ENCODE measurements at regions not wholly inside any gene's neighbourhood (a gene's known extent, or its start where the extent isn't known, plus 50 kb on each side); places are given as distances from the start of the nearest gene placed in this dataset.

DNA sequence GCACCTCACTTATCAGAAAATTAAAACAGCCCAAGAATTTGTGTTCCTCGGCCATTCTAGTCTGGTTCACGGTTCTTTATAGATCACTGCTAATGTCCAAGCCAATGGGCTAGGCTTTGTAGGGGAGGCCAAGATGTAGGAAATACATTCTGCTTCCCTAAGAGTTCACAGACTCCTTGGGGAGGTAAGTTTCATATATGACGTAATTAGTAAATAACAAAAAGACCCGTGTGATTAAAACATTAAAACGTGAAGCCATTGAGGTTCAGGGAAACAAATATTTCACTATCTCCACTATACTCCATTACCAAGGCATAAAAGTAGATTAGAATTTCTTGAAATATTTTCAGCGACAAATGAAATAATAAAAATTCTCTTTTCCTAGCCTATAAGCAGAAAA lies 272.5 kb upstream of the KLHL29 start:
- H3K9me3 Mint-ChIP-seq: peaks cover 3 to 7% of the 10 kb centered on the region in 2 donors

GRCh38 chr2:23114299-23114698 lies 270.7 kb upstream of the KLHL29 start:
- no peaks in the 10 kb centered on the region for H3K27me3 Mint-ChIP-seq (ENCODE audit: low read depth in 2 of 2)
- H3K9me3 Mint-ChIP-seq: peaks cover 0 to 4% of the 10 kb centered on the region in 2 donors
- intact Hi-C loops (cut with micrococcal nuclease): no loop called here

More for the DNA sequence above, 272.5 kb upstream of the KLHL29 start:
- Histone ChIP-seq H3K4me1 (ENCODE audit: control insufficient read depth, insufficient read depth, low read length) (no peaks in the 10 kb centered on the region), H3K4me3 (ENCODE audit: low read length) (no peak overlapping the region), H3K27ac (ENCODE audit: low read length) (no peak overlapping the region), H3K27me3 (ENCODE audit: control insufficient read depth, insufficient read depth, low read length) (no peaks in the 10 kb centered on the region), H3K9me3 (ENCODE audit: control insufficient read depth, insufficient read depth, low read length) (no peaks in the 10 kb centered on the region), H3K36me3 (ENCODE audit: control insufficient read depth, insufficient read depth, low read length) (no peaks in the 10 kb centered on the region)
- no peak for ATAC-seq
- Mint-ChIP-seq H3K4me3 (no peak overlapping the region), H3K4me1 (no peaks in the 10 kb centered on the region), H3K36me3 (no peaks in the 10 kb centered on the region), H3K27ac (no peak overlapping the region), H3K27me3 (ENCODE audit: low read depth in 2 of 2) (no peaks in the 10 kb centered on the region)
- 76% methylated on average over 2 of the region's 6 CpGs for WGBS (ENCODE audit: insufficient coverage)
- TF ChIP-seq, protein P1, sequence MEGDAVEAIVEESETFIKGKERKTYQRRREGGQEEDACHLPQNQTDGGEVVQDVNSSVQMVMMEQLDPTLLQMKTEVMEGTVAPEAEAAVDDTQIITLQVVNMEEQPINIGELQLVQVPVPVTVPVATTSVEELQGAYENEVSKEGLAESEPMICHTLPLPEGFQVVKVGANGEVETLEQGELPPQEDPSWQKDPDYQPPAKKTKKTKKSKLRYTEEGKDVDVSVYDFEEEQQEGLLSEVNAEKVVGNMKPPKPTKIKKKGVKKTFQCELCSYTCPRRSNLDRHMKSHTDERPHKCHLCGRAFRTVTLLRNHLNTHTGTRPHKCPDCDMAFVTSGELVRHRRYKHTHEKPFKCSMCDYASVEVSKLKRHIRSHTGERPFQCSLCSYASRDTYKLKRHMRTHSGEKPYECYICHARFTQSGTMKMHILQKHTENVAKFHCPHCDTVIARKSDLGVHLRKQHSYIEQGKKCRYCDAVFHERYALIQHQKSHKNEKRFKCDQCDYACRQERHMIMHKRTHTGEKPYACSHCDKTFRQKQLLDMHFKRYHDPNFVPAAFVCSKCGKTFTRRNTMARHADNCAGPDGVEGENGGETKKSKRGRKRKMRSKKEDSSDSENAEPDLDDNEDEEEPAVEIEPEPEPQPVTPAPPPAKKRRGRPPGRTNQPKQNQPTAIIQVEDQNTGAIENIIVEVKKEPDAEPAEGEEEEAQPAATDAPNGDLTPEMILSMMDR (IDR thresholded peaks at IDR 0.05): no peak
- intact Hi-C loops (cut with micrococcal nuclease): no loop called here
- no peak for DNase-seq

DNA sequence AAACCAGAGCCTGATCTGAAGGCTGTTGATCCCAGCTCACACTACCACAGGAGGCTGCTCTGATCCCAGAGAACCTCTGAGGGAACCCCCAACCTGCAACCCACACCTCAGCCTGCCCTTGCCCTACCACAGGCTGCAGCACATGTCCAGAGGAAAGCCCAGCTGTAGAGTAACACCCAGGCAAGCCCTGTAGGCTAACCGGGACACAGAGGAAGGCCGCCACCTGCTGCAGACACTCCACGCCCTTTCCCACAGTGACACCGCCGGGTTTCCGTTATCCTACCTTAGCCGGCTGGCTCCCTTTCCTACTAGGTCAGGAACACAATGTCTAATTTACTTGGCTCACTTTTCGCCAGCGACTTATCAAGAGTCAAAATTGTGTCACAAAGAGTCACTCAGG lies 266.7 kb upstream of the KLHL29 start:
- H3K27ac Mint-ChIP-seq: no peak overlapping the region
- intact Hi-C loops (cut with micrococcal nuclease): no loop called here
- DNase-seq: no peak

More at GRCh38 chr2:23114299-23114698, 270.7 kb upstream of the KLHL29 start:
- H3K36me3 Mint-ChIP-seq: no peaks in the 10 kb centered on the region
- no peak overlapping the region for H3K27ac ChIP-seq (ENCODE audit: low read length)
- H3K9me3 ChIP-seq (ENCODE audit: control insufficient read depth, insufficient read depth, low read length): no peaks in the 10 kb centered on the region
- no peak for DNase-seq
- WGBS (ENCODE audit: insufficient coverage): no CpG with 5 or more reads among the region's 1 CpG
- H3K4me3 Mint-ChIP-seq: no peak overlapping the region
- TF ChIP-seq, protein P1 (IDR thresholded peaks at IDR 0.05): no peak
- ATAC-seq: no peak
- H3K36me3 ChIP-seq (ENCODE audit: control insufficient read depth, insufficient read depth, low read length): no peaks in the 10 kb centered on the region
- H3K4me1 Mint-ChIP-seq: no peaks in the 10 kb centered on the region
- H3K4me1 ChIP-seq (ENCODE audit: control insufficient read depth, insufficient read depth, low read length): no peaks in the 10 kb centered on the region
- no peak overlapping the region for H3K27ac Mint-ChIP-seq
- no peak overlapping the region for H3K4me3 ChIP-seq (ENCODE audit: low read length)
- H3K27me3 ChIP-seq (ENCODE audit: control insufficient read depth, insufficient read depth, low read length): no peaks in the 10 kb centered on the region

GRCh38 chr2:23118894-23119293 lies 266.1 kb upstream of the KLHL29 start:
- Mint-ChIP-seq H3K4me3 (no peak overlapping the region), H3K9me3 (peaks cover 0 to 6% of the 10 kb centered on the region in 2 donors), H3K27me3 (ENCODE audit: low read depth in 2 of 2) (no peaks in the 10 kb centered on the region), H3K4me1 (no peaks in the 10 kb centered on the region), H3K27ac (no peak overlapping the region), H3K36me3 (no peaks in the 10 kb centered on the region)
- 94% methylated on average over 11 of the region's 11 CpGs for WGBS (ENCODE audit: insufficient coverage)
- ATAC-seq: no peak
- no peaks in the 10 kb centered on the region for H3K36me3 ChIP-seq (ENCODE audit: control insufficient read depth, insufficient read depth, low read length)
- TF ChIP-seq, protein P1 (IDR thresholded peaks at IDR 0.05): no peak
- no peak for DNase-seq
- intact Hi-C loops (cut with micrococcal nuclease): no loop called here
- H3K9me3 ChIP-seq (ENCODE audit: control insufficient read depth, insufficient read depth, low read length): no peaks in the 10 kb centered on the region
- H3K27ac ChIP-seq (ENCODE audit: low read length): no peak overlapping the region
- no peaks in the 10 kb centered on the region for H3K27me3 ChIP-seq (ENCODE audit: control insufficient read depth, insufficient read depth, low read length)
- no peaks in the 10 kb centered on the region for H3K4me1 ChIP-seq (ENCODE audit: control insufficient read depth, insufficient read depth, low read length)
- no peak overlapping the region for H3K4me3 ChIP-seq (ENCODE audit: low read length)

More for the DNA sequence above, 266.7 kb upstream of the KLHL29 start:
- Mint-ChIP-seq H3K4me1 (no peaks in the 10 kb centered on the region), H3K4me3 (no peak overlapping the region), H3K27me3 (ENCODE audit: low read depth in 2 of 2) (no peaks in the 10 kb centered on the region), H3K9me3 (peaks cover under 1 to 5% of the 10 kb centered on the region in 2 donors), H3K36me3 (no peaks in the 10 kb centered on the region)
- no peaks in the 10 kb centered on the region for H3K4me1 ChIP-seq (ENCODE audit: control insufficient read depth, insufficient read depth, low read length)
- H3K27ac ChIP-seq (ENCODE audit: low read length): no peak overlapping the region
- TF ChIP-seq, protein P1 (IDR thresholded peaks at IDR 0.05): no peak
- no peaks in the 10 kb centered on the region for H3K36me3 ChIP-seq (ENCODE audit: control insufficient read depth, insufficient read depth, low read length)
- no peak for ATAC-seq
- no peaks in the 10 kb centered on the region for H3K9me3 ChIP-seq (ENCODE audit: control insufficient read depth, insufficient read depth, low read length)
- no peaks in the 10 kb centered on the region for H3K27me3 ChIP-seq (ENCODE audit: control insufficient read depth, insufficient read depth, low read length)
- H3K4me3 ChIP-seq (ENCODE audit: low read length): no peak overlapping the region
- WGBS (ENCODE audit: insufficient coverage): 90% methylated on average over 9 of the region's 9 CpGs
